ENCODE measurements at regions not wholly inside any gene's neighbourhood (a gene's known extent, or its start where the extent isn't known, plus 50 kb on each side); places are given as distances from the start of the nearest gene placed in this dataset.
"Not testable (repeated sequence)": the region's sequence is repeated elsewhere in the genome, so short reads cannot be mapped to it uniquely, and the experiment has no call there.

DNA sequence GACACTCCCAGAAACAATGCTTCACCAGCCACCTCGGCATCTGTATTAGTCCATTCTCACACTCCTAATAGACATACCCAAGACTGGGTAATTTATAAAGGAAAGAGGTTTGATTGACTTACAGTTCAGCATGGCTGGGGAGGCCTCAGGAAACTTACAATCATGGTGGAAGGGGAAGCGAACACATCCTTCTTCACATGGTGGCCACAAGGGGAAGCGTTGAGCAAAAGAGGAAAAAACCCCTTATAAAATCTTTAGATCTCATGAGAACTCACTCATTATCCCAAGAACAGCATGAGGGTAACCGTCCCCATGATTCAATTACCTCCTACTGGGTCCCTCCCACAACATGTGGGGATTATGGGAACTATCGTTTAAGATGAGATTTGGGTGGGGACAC, 140.9 kb downstream of the LIG4 start:
- H4K20me1 ChIP-seq (ENCODE audit: insufficient read depth); DNase-seq; H3K9me3 ChIP-seq; H3K9me2 ChIP-seq; POLR2A ChIA-PET; H3K27me3 ChIP-seq (ENCODE audit: insufficient read depth); H3K79me2 ChIP-seq (ENCODE audit: insufficient read depth); H3K4me3 ChIP-seq (ENCODE audit: low read depth in 2 of 2, low read length in 1 of 2); H3K9ac ChIP-seq; H2AFZ ChIP-seq (ENCODE audit: low read depth); H3K4me1 ChIP-seq (ENCODE audit: control insufficient read depth in 1 of 2, insufficient read depth in 2 of 2, low read depth in 1 of 2, low read length in 1 of 2); H3K36me3 ChIP-seq (replicated peaks in 1 of 2; ENCODE audit: control insufficient read depth in 1 of 2, insufficient read depth in 2 of 2, low read length in 1 of 2); H3K27ac ChIP-seq (ENCODE audit: low read depth in 2 of 2, low read length in 1 of 2); H3F3A ChIP-seq (replicated peaks; ENCODE audit: insufficient read depth); H3K4me2 ChIP-seq: not testable (repeated sequence)
- 25% methylated on average over 5 of the region's 5 CpGs for WGBS (ENCODE audit: low lambda C conversion rate)
- TF ChIP-seq, protein P1, sequence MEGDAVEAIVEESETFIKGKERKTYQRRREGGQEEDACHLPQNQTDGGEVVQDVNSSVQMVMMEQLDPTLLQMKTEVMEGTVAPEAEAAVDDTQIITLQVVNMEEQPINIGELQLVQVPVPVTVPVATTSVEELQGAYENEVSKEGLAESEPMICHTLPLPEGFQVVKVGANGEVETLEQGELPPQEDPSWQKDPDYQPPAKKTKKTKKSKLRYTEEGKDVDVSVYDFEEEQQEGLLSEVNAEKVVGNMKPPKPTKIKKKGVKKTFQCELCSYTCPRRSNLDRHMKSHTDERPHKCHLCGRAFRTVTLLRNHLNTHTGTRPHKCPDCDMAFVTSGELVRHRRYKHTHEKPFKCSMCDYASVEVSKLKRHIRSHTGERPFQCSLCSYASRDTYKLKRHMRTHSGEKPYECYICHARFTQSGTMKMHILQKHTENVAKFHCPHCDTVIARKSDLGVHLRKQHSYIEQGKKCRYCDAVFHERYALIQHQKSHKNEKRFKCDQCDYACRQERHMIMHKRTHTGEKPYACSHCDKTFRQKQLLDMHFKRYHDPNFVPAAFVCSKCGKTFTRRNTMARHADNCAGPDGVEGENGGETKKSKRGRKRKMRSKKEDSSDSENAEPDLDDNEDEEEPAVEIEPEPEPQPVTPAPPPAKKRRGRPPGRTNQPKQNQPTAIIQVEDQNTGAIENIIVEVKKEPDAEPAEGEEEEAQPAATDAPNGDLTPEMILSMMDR (IDR thresholded peaks at IDR 0.05) = peak; percentile 34; the same call in 1 of the 2 replicates
- CTCF ChIA-PET = interaction anchor here (0.9 kb wide), 1 partner anchor 9 kb away, joined by 3 read pairs; no protein-coding TSS in a partner anchor

DNA sequence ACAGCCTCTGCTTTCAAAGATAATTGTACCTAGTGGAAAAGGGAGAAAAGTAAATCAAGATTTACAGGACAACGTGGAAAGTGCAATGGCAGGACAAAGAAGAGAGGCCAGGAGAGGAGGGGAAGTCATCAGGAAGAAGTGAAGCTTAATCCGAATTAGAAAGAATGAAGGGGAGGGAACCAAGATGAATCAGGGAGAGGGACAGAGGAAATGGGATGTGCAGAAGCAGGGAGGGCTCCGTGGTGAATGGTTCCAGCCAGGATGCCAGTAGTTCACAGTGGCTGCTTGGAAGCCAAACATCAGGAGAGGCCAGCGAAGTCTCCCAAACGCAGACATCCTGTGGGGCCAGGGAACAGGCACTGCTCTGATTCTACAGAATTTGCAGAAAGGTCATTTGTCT, 144.4 kb downstream of the LIG4 start:
- Histone ChIP-seq H3K4me1 (ENCODE audit: control insufficient read depth in 1 of 2, insufficient read depth in 2 of 2, low read depth in 1 of 2, low read length in 1 of 2) (no peaks in the 10 kb centered on the region), H3K79me2 (ENCODE audit: insufficient read depth) (no peaks in the 10 kb centered on the region), H3K27me3 (ENCODE audit: insufficient read depth) (no peaks in the 10 kb centered on the region), H2AFZ (ENCODE audit: low read depth) (no peak overlapping the region), H3K4me2 (no peak overlapping the region), H3K9me2 (no peaks in the 10 kb centered on the region), H3K27ac (ENCODE audit: low read depth in 2 of 2, low read length in 1 of 2) (no peak overlapping the region), H3K4me3 (ENCODE audit: low read depth in 2 of 2, low read length in 1 of 2) (no peak overlapping the region), H3F3A (replicated peaks; ENCODE audit: insufficient read depth) (no peaks in the 10 kb centered on the region), H3K9ac (no peak overlapping the region), H3K36me3 (replicated peaks in 1 of 2; ENCODE audit: control insufficient read depth in 1 of 2, insufficient read depth in 2 of 2, low read length in 1 of 2) (no peaks in the 10 kb centered on the region), H4K20me1 (ENCODE audit: insufficient read depth) (no peaks in the 10 kb centered on the region), H3K9me3 (no peaks in the 10 kb centered on the region)
- DNase-seq = no peak
- POLR2A ChIA-PET = no interaction called here
- CTCF ChIA-PET = interaction anchor here (1.5 kb wide), 1 partner anchor 10 kb away, joined by 5 read pairs; no protein-coding TSS in a partner anchor
- no peak for TF ChIP-seq PBX3 (IDR thresholded peaks at IDR 0.05)
- TF ChIP-seq USF1 (IDR thresholded peaks at IDR 0.05; ENCODE audit: borderline replicate concordance, low read depth) = no peak
- no peak for TF ChIP-seq USF2 (IDR thresholded peaks at IDR 0.05; ENCODE audit: borderline replicate concordance, low read depth, low read length)
- no peak for TF ChIP-seq MEF2A (IDR thresholded peaks at IDR 0.05; ENCODE audit: borderline replicate concordance, low read depth)
- no peak for TF ChIP-seq ELF1 (IDR thresholded peaks at IDR 0.05)
- TF ChIP-seq FOXJ3 (CRISPR knock-in tag; IDR thresholded peaks at IDR 0.05) = no peak
- TF ChIP-seq NRF1 (IDR thresholded peaks at IDR 0.05; ENCODE audit: low read depth, low read length) = no peak
- TF ChIP-seq TCF12 (IDR thresholded peaks at IDR 0.05) = no peak
- 20% methylated on average over 5 of the region's 5 CpGs for WGBS (ENCODE audit: low lambda C conversion rate)
